Upper lobe of left lung (tissue), 4 donors: ENCODE measurements at regions not wholly inside any gene's neighbourhood (a gene's known extent, or its start where the extent isn't known, plus 50 kb on each side); places are given as distances from the start of the nearest gene placed in this dataset.

Experiments used
- CTCF ChIP-seq, 6 experiments: fragments of 450-650 bp in 4 of 6; fragments of 200-600 bp in 2 of 6; sonication (generic) in 2 of 6; IDR thresholded peaks; one replicate each; pipeline ENCODE4 v1.5.1; 2016 to 2019; ENCODE audit warnings: antibody characterized with exemption in 6 of 6
- POLR2A ChIP-seq, 4 donors: fragments of 450-650 bp; IDR thresholded peaks; one replicate each; pipeline ENCODE4 v1.5.1; 2016 to 2017; ENCODE audit warnings: antibody characterized with exemption in 4 of 4, mild to moderate bottlenecking in 2 of 4

- TF ChIP-seq POLR2A (IDR thresholded peaks at IDR 0.05) (no peak), CTCF (IDR thresholded peaks at IDR 0.05) (no peak)
These were observed 388.6 kb downstream of the MN1 start for GRCh38 chr22:27412866-27413445.
